ENCODE measurements at regions not wholly inside any gene's neighbourhood (a gene's known extent, or its start where the extent isn't known, plus 50 kb on each side); places are given as distances from the start of the nearest gene placed in this dataset.

GRCh38 chr1:164360265-164360664 is 198.7 kb upstream of the PBX1 start:
- DNase-seq (ENCODE audit: extremely low read depth, low read depth) = no peak
- no peak for TF ChIP-seq CTCF (IDR thresholded peaks at IDR 0.05; ENCODE audit: low read depth, low read length)

- DNase-seq (ENCODE audit: extremely low read depth, low read depth) = no peak
- TF ChIP-seq CTCF (IDR thresholded peaks at IDR 0.05; ENCODE audit: low read depth, low read length) = no peak
Measured at GRCh38 chr1:164361927-164362326, 197.1 kb upstream of the PBX1 start.

GRCh38 chr1:164363980-164364379 is 195.0 kb upstream of the PBX1 start:
- TF ChIP-seq CTCF (IDR thresholded peaks at IDR 0.05; ENCODE audit: low read depth, low read length) = no peak
- DNase-seq (ENCODE audit: extremely low read depth, low read depth) = no peak

GRCh38 chr1:164366014-164366413 is 193.0 kb upstream of the PBX1 start:
- no peak for TF ChIP-seq CTCF (IDR thresholded peaks at IDR 0.05; ENCODE audit: low read depth, low read length)
- DNase-seq (ENCODE audit: extremely low read depth, low read depth) = no peak

- no peak for TF ChIP-seq CTCF (IDR thresholded peaks at IDR 0.05; ENCODE audit: low read depth, low read length)
Measured at GRCh38 chr1:164369698-164370365, 189.2 kb upstream of the PBX1 start.

GRCh38 chr1:164380893-164381292 is 178.1 kb upstream of the PBX1 start:
- DNase-seq (ENCODE audit: extremely low read depth, low read depth) = no peak
- no peak for TF ChIP-seq CTCF (IDR thresholded peaks at IDR 0.05; ENCODE audit: low read depth, low read length)

More at GRCh38 chr1:164369698-164370365, 189.2 kb upstream of the PBX1 start:
- no peak for DNase-seq (ENCODE audit: extremely low read depth, low read depth)

GRCh38 chr1:164382384-164382783 is 176.6 kb upstream of the PBX1 start:
- no peak for DNase-seq (ENCODE audit: extremely low read depth, low read depth)
- TF ChIP-seq CTCF (IDR thresholded peaks at IDR 0.05; ENCODE audit: low read depth, low read length) = no peak

Data from AG09319 (cell line).